GM12878 (cell line): ENCODE measurements at regions not wholly inside any gene's neighbourhood (a gene's known extent, or its start where the extent isn't known, plus 50 kb on each side); places are given as distances from the start of the nearest gene placed in this dataset.

Source experiments
- ATAC-seq: fragments of 200-7000 bp; cut with Tn5 transposase; 3 replicates; pipeline ENCODE4 v1.9.1; 2020; ENCODE audit warnings: mild to moderate bottlenecking, moderate library complexity
- BruUV-seq: library from RNA; stranded (reverse); fragments of 400-500 nt; replicated peaks from 2 replicates; lab custom pipeline; 2021; lab: Mats Ljungman, UMichigan
- CTCF ChIA-PET: fragments of 300-600 bp; sonication (Branson Sonifier 250); formaldehyde crosslinking; extraction: SDS; loops from one replicate; lab custom pipeline; 2021; ENCODE audit warnings: inconsistent platforms; lab: Yijun Ruan, JAX
- POLR2A ChIA-PET: fragments of 350-600 bp; formaldehyde crosslinking; extraction: SDS; loops from one replicate; lab custom pipeline; 2021; ENCODE audit warnings: inconsistent platforms; lab: Charles Lee
- RAD21 ChIA-PET: fragments of 300-600 bp; sonication (Branson Sonifier 250); formaldehyde crosslinking; loops from one replicate; lab custom pipeline; 2023; ENCODE audit warnings: antibody characterized with exemption; ENCODE audit not compliant: unreplicated experiment; lab: Charles Lee
- SMC1A ChIA-PET: fragments of 300-600 bp; sonication (Branson Sonifier 250); formaldehyde crosslinking; loops from one replicate; lab custom pipeline; 2023; ENCODE audit not compliant: unreplicated experiment, uncharacterized antibody; lab: Charles Lee
- DNase-seq: peaks from one replicate; pipeline ENCODE4 v3.0.0-alpha.2; 2011; ENCODE audit warnings: low read depth, low spot score
- FAIRE-seq: peaks from 3 replicates; lab custom pipeline; 2011; peaks lifted over from hg19 to GRCh38; lab: Jason Lieb, UNC
- H2AFZ ChIP-seq: 2 replicates; pipeline ENCODE4 v1.6.0; 2011; ENCODE audit warnings: low read depth, low read length, control low read depth; ENCODE audit not compliant: control insufficient read depth
- H3K27ac ChIP-seq: 2 replicates; pipeline ENCODE4 v1.5.1; 2011; ENCODE audit warnings: control low read depth; ENCODE audit not compliant: control insufficient read depth, insufficient read depth
- H3K27me3 ChIP-seq, 2 experiments: replicated peaks in 1 of 2; 2 replicates each; pipeline versions ENCODE4 v1.6.0 to v1.6.1; 2011; ENCODE audit warnings: low read length in 1 of 2; ENCODE audit not compliant: control insufficient read depth in 2 of 2, insufficient read depth in 2 of 2
- H3K36me3 ChIP-seq, 2 experiments: 2 replicates each; pipeline ENCODE4 v1.5.1; 2011; ENCODE audit warnings: low read length in 1 of 2; ENCODE audit not compliant: control insufficient read depth in 2 of 2, insufficient read depth in 2 of 2
- H3K4me1 ChIP-seq: 2 replicates; pipeline ENCODE4 v1.6.1; 2011; ENCODE audit warnings: mild to moderate bottlenecking, low read length, moderate library complexity, mixed read lengths; ENCODE audit not compliant: control insufficient read depth, insufficient read depth
- H3K4me2 ChIP-seq: 2 replicates; pipeline ENCODE4 v1.6.0; 2011; ENCODE audit warnings: control low read depth; ENCODE audit not compliant: control insufficient read depth, insufficient read depth
- H3K4me3 ChIP-seq: fragments of 200-600 bp; sonication (generic); 2 replicates; pipeline ENCODE4 v1.5.1; 2016
- H3K79me2 ChIP-seq: 2 replicates; pipeline ENCODE4 v1.6.0; 2011; ENCODE audit warnings: low read length; ENCODE audit not compliant: control insufficient read depth, insufficient read depth
- H3K9ac ChIP-seq: 2 replicates; pipeline ENCODE4 v1.8.0; 2011; ENCODE audit warnings: low read length, control low read depth, mixed read lengths; ENCODE audit not compliant: control insufficient read depth, insufficient read depth
- H3K9me3 ChIP-seq: replicated peaks from 3 replicates; pipeline ENCODE4 v1.5.1; 2011; ENCODE audit warnings: mild to moderate bottlenecking, low read length; ENCODE audit not compliant: control insufficient read depth, insufficient read depth
- H4K20me1 ChIP-seq: 2 replicates; pipeline ENCODE4 v1.6.0; 2011; ENCODE audit not compliant: control insufficient read depth, insufficient read depth
- WRNIP1 ChIP-seq: IDR thresholded peaks from 2 replicates; pipeline ENCODE4 v1.6.1; 2011; ENCODE audit warnings: low read depth, low read length, improper control_type of control experiment, borderline replicate concordance
- WGBS: methylation state at CpG from one replicate; pipeline ENCODE4 v1.1.6; 2016; ENCODE audit warnings: low lambda C conversion rate; ENCODE audit not compliant: insufficient replicate concordance, insufficient coverage; ENCODE audit errors: missing lambda C conversion rate; 5-methylcytosine and 5-hydroxymethylcytosine counted together
- in situ Hi-C: fragments of 300-500 bp; cut with MboI; formaldehyde crosslinking; loops from 9 replicates; pipeline ENCODE4 v1.14.3; 2018; ENCODE audit warnings: mixed read lengths
- intact Hi-C: fragments of 100-400 bp; cut with micrococcal nuclease; formaldehyde crosslinking; loops from one replicate; pipeline ENCODE4 v1.14.2; 2022; ENCODE audit not compliant: unreplicated experiment
- TF ChIP-seq, protein P1 (sequence below): fragments of 450-650 bp; IDR thresholded peaks from 2 replicates; pipeline ENCODE4 v1.6.1; 2017; ENCODE audit warnings: mild to moderate bottlenecking, moderate library complexity

DNA sequence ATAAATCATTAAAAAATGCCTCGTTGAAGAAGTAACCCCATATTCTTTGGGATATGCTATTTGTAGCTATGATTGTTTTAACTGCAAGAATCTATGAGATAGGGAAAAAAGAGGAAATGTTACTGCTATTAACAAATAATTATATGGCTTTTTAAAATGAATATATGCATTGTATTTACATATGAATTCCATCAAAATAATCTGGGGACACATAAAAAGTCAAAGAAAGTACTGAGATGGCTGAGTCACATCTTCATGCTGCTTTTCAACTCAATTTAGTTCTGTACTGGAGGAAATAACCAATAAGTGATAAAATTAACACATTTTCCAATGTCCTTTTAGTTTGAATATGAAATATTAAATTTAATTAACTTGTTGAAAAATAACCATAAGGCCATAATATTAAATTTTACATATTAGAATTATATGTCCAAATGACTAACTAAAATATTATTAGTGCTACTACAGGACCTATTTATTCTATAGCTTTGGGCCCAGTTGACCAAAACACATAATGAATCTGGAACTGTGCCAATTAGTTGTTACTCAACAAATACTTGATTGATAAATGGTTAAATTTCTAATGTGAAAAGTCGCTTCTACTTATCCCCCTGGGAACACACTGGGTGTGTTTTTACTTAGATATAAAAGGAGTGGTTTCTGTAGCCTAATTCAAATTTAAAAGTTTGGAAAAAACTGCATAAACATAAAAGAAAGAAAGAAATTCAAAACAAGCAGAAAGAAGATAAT lies 214.6 kb upstream of the PFKP start:
- Histone ChIP-seq H3K27ac (no peak overlapping the region), H3K4me2 (no peak overlapping the region), H3K27me3 (no peaks in the 10 kb centered on the region), H3K9me3 (no peaks in the 10 kb centered on the region), H3K4me1 (no peaks in the 10 kb centered on the region), H3K36me3 (no peaks in the 10 kb centered on the region), H4K20me1 (no peaks in the 10 kb centered on the region), H3K4me3 (no peak overlapping the region), H3K79me2 (no peaks in the 10 kb centered on the region), H3K9ac (no peak overlapping the region), H2AFZ (no peak overlapping the region)
- intact Hi-C loops, result no loop called here
- ChIA-PET RAD21 (no interaction called here), SMC1A (interaction anchor here (0.6 kb wide), 1 partner anchor 77 kb away, joined by 3 read pairs; no protein-coding TSS in a partner anchor), POLR2A (no interaction called here), CTCF (no interaction called here)
- no TSS peak for BruUV-seq
- DNase-seq (no peak), ATAC-seq (no peak), FAIRE-seq (no peak)
- TF ChIP-seq, protein P1, sequence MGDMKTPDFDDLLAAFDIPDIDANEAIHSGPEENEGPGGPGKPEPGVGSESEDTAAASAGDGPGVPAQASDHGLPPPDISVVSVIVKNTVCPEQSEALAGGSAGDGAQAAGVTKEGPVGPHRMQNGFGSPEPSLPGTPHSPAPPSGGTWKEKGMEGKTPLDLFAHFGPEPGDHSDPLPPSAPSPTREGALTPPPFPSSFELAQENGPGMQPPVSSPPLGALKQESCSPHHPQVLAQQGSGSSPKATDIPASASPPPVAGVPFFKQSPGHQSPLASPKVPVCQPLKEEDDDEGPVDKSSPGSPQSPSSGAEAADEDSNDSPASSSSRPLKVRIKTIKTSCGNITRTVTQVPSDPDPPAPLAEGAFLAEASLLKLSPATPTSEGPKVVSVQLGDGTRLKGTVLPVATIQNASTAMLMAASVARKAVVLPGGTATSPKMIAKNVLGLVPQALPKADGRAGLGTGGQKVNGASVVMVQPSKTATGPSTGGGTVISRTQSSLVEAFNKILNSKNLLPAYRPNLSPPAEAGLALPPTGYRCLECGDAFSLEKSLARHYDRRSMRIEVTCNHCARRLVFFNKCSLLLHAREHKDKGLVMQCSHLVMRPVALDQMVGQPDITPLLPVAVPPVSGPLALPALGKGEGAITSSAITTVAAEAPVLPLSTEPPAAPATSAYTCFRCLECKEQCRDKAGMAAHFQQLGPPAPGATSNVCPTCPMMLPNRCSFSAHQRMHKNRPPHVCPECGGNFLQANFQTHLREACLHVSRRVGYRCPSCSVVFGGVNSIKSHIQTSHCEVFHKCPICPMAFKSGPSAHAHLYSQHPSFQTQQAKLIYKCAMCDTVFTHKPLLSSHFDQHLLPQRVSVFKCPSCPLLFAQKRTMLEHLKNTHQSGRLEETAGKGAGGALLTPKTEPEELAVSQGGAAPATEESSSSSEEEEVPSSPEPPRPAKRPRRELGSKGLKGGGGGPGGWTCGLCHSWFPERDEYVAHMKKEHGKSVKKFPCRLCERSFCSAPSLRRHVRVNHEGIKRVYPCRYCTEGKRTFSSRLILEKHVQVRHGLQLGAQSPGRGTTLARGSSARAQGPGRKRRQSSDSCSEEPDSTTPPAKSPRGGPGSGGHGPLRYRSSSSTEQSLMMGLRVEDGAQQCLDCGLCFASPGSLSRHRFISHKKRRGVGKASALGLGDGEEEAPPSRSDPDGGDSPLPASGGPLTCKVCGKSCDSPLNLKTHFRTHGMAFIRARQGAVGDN, result no peak
- TF ChIP-seq WRNIP1, result no peak
- WGBS, result 0% methylated on average over 2 of the region's 2 CpGs
- in situ Hi-C loops, result no loop called here
